OCI-LY7 (cell line): ENCODE measurements at regions not wholly inside any gene's neighbourhood (a gene's known extent, or its start where the extent isn't known, plus 50 kb on each side); places are given as distances from the start of the nearest gene placed in this dataset.

Experiments
- EZH2phosphoT487 ChIP-seq: fragments of 200-600 bp; sonication (generic); IDR thresholded peaks from 2 replicates; pipeline ENCODE4 v1.6.1; 2018; ENCODE audit warnings: low read depth, borderline replicate concordance, mild to moderate bottlenecking, mixed run types, antibody characterized with exemption, low read length, moderate library complexity, mixed read lengths
- TF ChIP-seq, protein P1 (sequence below): fragments of 200-600 bp; sonication (generic); conservative IDR thresholded peaks from 2 replicates; pipeline ENCODE4 v1.5.1; 2014; ENCODE audit warnings: mild to moderate bottlenecking, antibody characterized with exemption, low read length, moderate library complexity, mixed read lengths

DNA sequence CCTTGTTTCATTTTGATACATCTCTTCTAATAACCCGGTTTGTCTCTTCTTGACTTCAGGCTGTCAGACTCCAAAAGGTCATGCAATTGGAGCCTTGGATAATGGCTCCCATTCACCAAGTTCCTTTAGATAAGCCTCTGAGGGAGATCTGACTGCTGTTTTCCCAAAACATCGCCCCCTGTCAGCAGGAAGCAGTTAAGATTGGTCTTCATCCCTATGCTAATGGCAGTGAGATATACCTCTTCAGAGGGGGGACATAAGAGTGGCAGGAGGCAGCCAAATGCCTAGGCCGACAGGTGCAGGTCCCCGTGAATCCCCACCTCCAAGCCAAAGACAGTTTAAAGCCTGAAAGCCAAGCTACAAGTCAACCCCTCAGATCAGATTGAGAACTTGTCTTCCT lies 144.6 kb downstream of the WDR11 start:
- no peak for TF ChIP-seq EZH2phosphoT487
- TF ChIP-seq, protein P1, sequence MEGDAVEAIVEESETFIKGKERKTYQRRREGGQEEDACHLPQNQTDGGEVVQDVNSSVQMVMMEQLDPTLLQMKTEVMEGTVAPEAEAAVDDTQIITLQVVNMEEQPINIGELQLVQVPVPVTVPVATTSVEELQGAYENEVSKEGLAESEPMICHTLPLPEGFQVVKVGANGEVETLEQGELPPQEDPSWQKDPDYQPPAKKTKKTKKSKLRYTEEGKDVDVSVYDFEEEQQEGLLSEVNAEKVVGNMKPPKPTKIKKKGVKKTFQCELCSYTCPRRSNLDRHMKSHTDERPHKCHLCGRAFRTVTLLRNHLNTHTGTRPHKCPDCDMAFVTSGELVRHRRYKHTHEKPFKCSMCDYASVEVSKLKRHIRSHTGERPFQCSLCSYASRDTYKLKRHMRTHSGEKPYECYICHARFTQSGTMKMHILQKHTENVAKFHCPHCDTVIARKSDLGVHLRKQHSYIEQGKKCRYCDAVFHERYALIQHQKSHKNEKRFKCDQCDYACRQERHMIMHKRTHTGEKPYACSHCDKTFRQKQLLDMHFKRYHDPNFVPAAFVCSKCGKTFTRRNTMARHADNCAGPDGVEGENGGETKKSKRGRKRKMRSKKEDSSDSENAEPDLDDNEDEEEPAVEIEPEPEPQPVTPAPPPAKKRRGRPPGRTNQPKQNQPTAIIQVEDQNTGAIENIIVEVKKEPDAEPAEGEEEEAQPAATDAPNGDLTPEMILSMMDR, result no peak
